WTC11 (cell line): ENCODE measurements at regions not wholly inside any gene's neighbourhood (a gene's known extent, or its start where the extent isn't known, plus 50 kb on each side); places are given as distances from the start of the nearest gene placed in this dataset.

Experiments used
- CREB1 ChIP-seq: sonication (generic); formaldehyde crosslinking; IDR thresholded peaks from 2 replicates; pipeline ENCODE4 v1.8.0; 2023; ENCODE audit warnings: mild to moderate bottlenecking, missing genetic modification reagents
- GTF2I ChIP-seq: fragments of 250-450 bp; sonication (Bioruptor Pico); conservative IDR thresholded peaks from 2 replicates; pipeline ENCODE4 v1.4.0; 2021; ENCODE audit warnings: mild to moderate bottlenecking
- IRF2 ChIP-seq: sonication (generic); formaldehyde crosslinking; IDR thresholded peaks from 2 replicates; pipeline ENCODE4 v1.8.0; 2022; ENCODE audit warnings: low read depth, missing genetic modification reagents, borderline replicate concordance
- RELA ChIP-seq: sonication (generic); formaldehyde crosslinking; IDR thresholded peaks from 2 replicates; pipeline ENCODE4 v1.8.1; 2022; ENCODE audit warnings: missing genetic modification reagents, mild to moderate bottlenecking, borderline replicate concordance
- SP1 ChIP-seq: sonication (generic); formaldehyde crosslinking; conservative IDR thresholded peaks from 2 replicates; pipeline ENCODE4 v1.8.1; 2022; ENCODE audit warnings: missing genetic modification reagents
- TEAD4 ChIP-seq: sonication (generic); formaldehyde crosslinking; IDR thresholded peaks from 2 replicates; pipeline ENCODE4 v1.8.0; 2022; ENCODE audit warnings: mild to moderate bottlenecking, missing genetic modification reagents
- ZBTB21 ChIP-seq: sonication (generic); formaldehyde crosslinking; IDR thresholded peaks from 2 replicates; pipeline ENCODE4 v1.8.1; 2023; ENCODE audit warnings: mild to moderate bottlenecking, missing genetic modification reagents, borderline replicate concordance
- ZNF138 ChIP-seq: sonication (generic); formaldehyde crosslinking; conservative IDR thresholded peaks from 2 replicates; pipeline ENCODE4 v1.8.1; 2022; ENCODE audit warnings: mild to moderate bottlenecking, moderate library complexity, missing genetic modification reagents
- ZNF416 ChIP-seq: fragments of 250-450 bp; sonication (Bioruptor Pico); IDR thresholded peaks from 2 replicates; pipeline ENCODE4 v1.9.0; 2021; ENCODE audit warnings: mild to moderate bottlenecking, inconsistent platforms
- TF ChIP-seq, protein P1 (sequence below): fragments of 200-600 bp; IDR thresholded peaks from 2 replicates; pipeline ENCODE4 v1.8.0; 2022; ENCODE audit warnings: antibody characterized with exemption
- TF ChIP-seq, protein P2 (sequence below): sonication (generic); formaldehyde crosslinking; IDR thresholded peaks from 2 replicates; pipeline ENCODE4 v1.8.0; 2022; ENCODE audit warnings: mild to moderate bottlenecking, missing genetic modification reagents
- TF ChIP-seq, protein P3 (sequence below): sonication (generic); formaldehyde crosslinking; IDR thresholded peaks from 2 replicates; pipeline ENCODE4 v1.8.0; 2022; ENCODE audit warnings: mild to moderate bottlenecking, missing genetic modification reagents

DNA sequence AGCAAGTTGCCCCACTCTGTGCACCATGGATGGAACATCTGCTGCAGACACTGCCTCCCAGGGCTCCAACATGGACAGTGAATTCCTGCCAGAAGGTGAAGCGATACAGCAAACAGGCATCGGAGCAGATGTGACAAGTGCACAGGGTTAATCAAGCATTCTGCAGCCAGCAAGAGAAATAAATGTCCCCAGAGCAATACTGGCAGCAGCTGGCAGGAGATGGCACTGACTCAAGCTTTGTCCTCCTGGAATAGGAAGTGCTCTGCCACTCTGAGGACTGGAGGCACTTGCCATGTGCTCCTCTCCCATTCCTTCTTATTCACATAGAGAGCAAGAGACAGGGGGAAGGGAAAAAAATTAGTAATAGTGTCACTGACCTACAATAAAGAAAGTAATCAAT lies 402.7 kb upstream of the DAB1 start:
- TF ChIP-seq, protein P1, sequence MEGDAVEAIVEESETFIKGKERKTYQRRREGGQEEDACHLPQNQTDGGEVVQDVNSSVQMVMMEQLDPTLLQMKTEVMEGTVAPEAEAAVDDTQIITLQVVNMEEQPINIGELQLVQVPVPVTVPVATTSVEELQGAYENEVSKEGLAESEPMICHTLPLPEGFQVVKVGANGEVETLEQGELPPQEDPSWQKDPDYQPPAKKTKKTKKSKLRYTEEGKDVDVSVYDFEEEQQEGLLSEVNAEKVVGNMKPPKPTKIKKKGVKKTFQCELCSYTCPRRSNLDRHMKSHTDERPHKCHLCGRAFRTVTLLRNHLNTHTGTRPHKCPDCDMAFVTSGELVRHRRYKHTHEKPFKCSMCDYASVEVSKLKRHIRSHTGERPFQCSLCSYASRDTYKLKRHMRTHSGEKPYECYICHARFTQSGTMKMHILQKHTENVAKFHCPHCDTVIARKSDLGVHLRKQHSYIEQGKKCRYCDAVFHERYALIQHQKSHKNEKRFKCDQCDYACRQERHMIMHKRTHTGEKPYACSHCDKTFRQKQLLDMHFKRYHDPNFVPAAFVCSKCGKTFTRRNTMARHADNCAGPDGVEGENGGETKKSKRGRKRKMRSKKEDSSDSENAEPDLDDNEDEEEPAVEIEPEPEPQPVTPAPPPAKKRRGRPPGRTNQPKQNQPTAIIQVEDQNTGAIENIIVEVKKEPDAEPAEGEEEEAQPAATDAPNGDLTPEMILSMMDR: no peak
- no peak for TF ChIP-seq IRF2
- TF ChIP-seq, protein P2, sequence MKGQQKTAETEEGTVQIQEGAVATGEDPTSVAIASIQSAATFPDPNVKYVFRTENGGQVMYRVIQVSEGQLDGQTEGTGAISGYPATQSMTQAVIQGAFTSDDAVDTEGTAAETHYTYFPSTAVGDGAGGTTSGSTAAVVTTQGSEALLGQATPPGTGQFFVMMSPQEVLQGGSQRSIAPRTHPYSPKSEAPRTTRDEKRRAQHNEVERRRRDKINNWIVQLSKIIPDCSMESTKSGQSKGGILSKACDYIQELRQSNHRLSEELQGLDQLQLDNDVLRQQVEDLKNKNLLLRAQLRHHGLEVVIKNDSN (CRISPR knock-in tag): no peak
- no peak for TF ChIP-seq ZBTB21 (CRISPR knock-in tag)
- TF ChIP-seq ZNF138 (CRISPR knock-in tag): no peak
- no peak for TF ChIP-seq CREB1 (CRISPR knock-in tag)
- TF ChIP-seq, protein P3, sequence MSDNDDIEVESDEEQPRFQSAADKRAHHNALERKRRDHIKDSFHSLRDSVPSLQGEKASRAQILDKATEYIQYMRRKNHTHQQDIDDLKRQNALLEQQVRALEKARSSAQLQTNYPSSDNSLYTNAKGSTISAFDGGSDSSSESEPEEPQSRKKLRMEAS (CRISPR knock-in tag): no peak
- no peak for TF ChIP-seq GTF2I (CRISPR knock-in tag)
- no peak for TF ChIP-seq RELA (CRISPR knock-in tag)
- TF ChIP-seq TEAD4 (CRISPR knock-in tag): no peak
- TF ChIP-seq SP1 (CRISPR knock-in tag): no peak
- TF ChIP-seq ZNF416 (CRISPR knock-in tag): no peak
